ENCODE measurements at regions not wholly inside any gene's neighbourhood (a gene's known extent, or its start where the extent isn't known, plus 50 kb on each side); places are given as distances from the start of the nearest gene placed in this dataset.
A peak's percentile ranks its signal among the peaks of the same experiment; 100 is the strongest.
"Not testable (repeated sequence)": the region's sequence is repeated elsewhere in the genome, so short reads cannot be mapped to it uniquely, and the experiment has no call there.

GRCh38 chr9:113675475-113675941 lies 200.6 kb upstream of the ZNF618 start:
- no peak for DNase-seq
- Mint-ChIP-seq H3K27ac (no peak overlapping the region), H3K9me3 (no peaks in the 10 kb centered on the region), H3K27me3 (peaks cover 21 to 57% (median 54%) of the 10 kb centered on the region in 3 donors), H3K4me1 (peaks cover 8 to 21% (median 11%) of the 10 kb centered on the region in 3 donors), H3K4me3 (peak overlapping the region in 1 of 8 donors; percentile 25), H3K36me3 (no peaks in the 10 kb centered on the region)
- ATAC-seq (ENCODE audit: low read depth in 2 of 2): no peak

- Mint-ChIP-seq H3K36me3 (no peaks in the 10 kb centered on the region), H3K27me3 (peaks cover 36 to 72% (median 58%) of the 10 kb centered on the region in 3 donors), H3K27ac (peak overlapping the region in 1 of 6 donors; percentile 11), H3K4me3 (no peak overlapping the region), H3K9me3 (no peaks in the 10 kb centered on the region), H3K4me1 (peaks cover 5 to 18% (median 8%) of the 10 kb centered on the region in 3 donors)
- ATAC-seq (ENCODE audit: low read depth in 2 of 2) (no peak), DNase-seq (no peak)
These were observed 199.1 kb upstream of the ZNF618 start for GRCh38 chr9:113677057-113677456.

GRCh38 chr9:113677569-113677968 lies 198.5 kb upstream of the ZNF618 start:
- peaks cover 42 to 73% (median 58%) of the 10 kb centered on the region in 3 donors for H3K27me3 Mint-ChIP-seq

GRCh38 chr9:113678119-113678858 lies 197.8 kb upstream of the ZNF618 start:
- ATAC-seq (ENCODE audit: low read depth in 2 of 2) (no peak), DNase-seq (no peak)
- no peaks in the 10 kb centered on the region for H3K36me3 Mint-ChIP-seq
- H3K4me1 Mint-ChIP-seq: peaks cover 8 to 18% (median 10%) of the 10 kb centered on the region in 3 donors
- H3K27me3 Mint-ChIP-seq: peaks cover 44 to 70% (median 57%) of the 10 kb centered on the region in 3 donors
- peak overlapping the region in 2 of 8 donors; percentile 29 to 56 for H3K4me3 Mint-ChIP-seq
- peak overlapping the region in 1 of 6 donors; percentile 79 for H3K27ac Mint-ChIP-seq
- H3K9me3 Mint-ChIP-seq: no peaks in the 10 kb centered on the region

More at GRCh38 chr9:113677569-113677968, 198.5 kb upstream of the ZNF618 start:
- H3K4me3 Mint-ChIP-seq: no peak overlapping the region
- ATAC-seq (ENCODE audit: low read depth in 2 of 2): no peak
- H3K36me3 Mint-ChIP-seq: no peaks in the 10 kb centered on the region
- no peaks in the 10 kb centered on the region for H3K9me3 Mint-ChIP-seq
- H3K4me1 Mint-ChIP-seq: peaks cover 8 to 18% (median 9%) of the 10 kb centered on the region in 3 donors
- no peak for DNase-seq
- no peak overlapping the region for H3K27ac Mint-ChIP-seq

- no peaks in the 10 kb centered on the region for H3K9me3 Mint-ChIP-seq
- H3K4me1 Mint-ChIP-seq: peaks cover 8 to 18% (median 10%) of the 10 kb centered on the region in 3 donors
- no peaks in the 10 kb centered on the region for H3K36me3 Mint-ChIP-seq
- H3K27me3 Mint-ChIP-seq: peaks cover 41 to 69% (median 54%) of the 10 kb centered on the region in 3 donors
- H3K27ac Mint-ChIP-seq: no peak overlapping the region
- H3K4me3 Mint-ChIP-seq: no peak overlapping the region
- DNase-seq (no peak), ATAC-seq (ENCODE audit: low read depth in 2 of 2) (no peak)
These were observed 197.3 kb upstream of the ZNF618 start for GRCh38 chr9:113678859-113679256.

GRCh38 chr9:113682297-113682771 lies 193.8 kb upstream of the ZNF618 start:
- peaks cover 0 to 16% (median 8%) of the 10 kb centered on the region in 7 donors for H3K9me3 Mint-ChIP-seq
- peak overlapping the region in 1 of 6 donors; percentile 79 for H3K27ac Mint-ChIP-seq
- ATAC-seq (ENCODE audit: low read depth in 2 of 2) (no peak), DNase-seq (no peak)
- peaks cover 0 to 12% of the 10 kb centered on the region in 2 donors for H3K36me3 Mint-ChIP-seq
- H3K27me3 Mint-ChIP-seq: peaks cover 54 to 79% (median 67%) of the 10 kb centered on the region in 3 donors
- H3K4me3 Mint-ChIP-seq: peak overlapping the region in 1 of 8 donors; percentile 66
- peaks cover 5 to 20% (median 13%) of the 10 kb centered on the region in 3 donors for H3K4me1 Mint-ChIP-seq

GRCh38 chr9:113685636-113686035 lies 190.5 kb upstream of the ZNF618 start:
- Mint-ChIP-seq H3K4me1 (peaks cover 5 to 22% (median 7%) of the 10 kb centered on the region in 3 donors), H3K9me3 (peaks cover 0 to 16% (median 8%) of the 10 kb centered on the region in 7 donors), H3K36me3 (peaks cover 0 to 12% of the 10 kb centered on the region in 2 donors), H3K27ac (peak overlapping the region in 1 of 6 donors; percentile 62), H3K4me3 (peak overlapping the region in 1 of 8 donors; percentile 65), H3K27me3 (peaks cover 58 to 74% (median 65%) of the 10 kb centered on the region in 3 donors)
- ATAC-seq (ENCODE audit: low read depth in 2 of 2); DNase-seq: not testable (repeated sequence)

GRCh38 chr9:113687107-113687679 lies 188.9 kb upstream of the ZNF618 start:
- no peak for ATAC-seq (ENCODE audit: low read depth in 2 of 2)
- H3K9me3 Mint-ChIP-seq: peaks cover 0 to 16% (median 8%) of the 10 kb centered on the region in 7 donors
- H3K27ac Mint-ChIP-seq: peak overlapping the region in 1 of 6 donors; percentile 15
- peaks cover 0 to 12% of the 10 kb centered on the region in 2 donors for H3K36me3 Mint-ChIP-seq
- H3K27me3 Mint-ChIP-seq: peaks cover 53 to 64% (median 61%) of the 10 kb centered on the region in 3 donors
- H3K4me3 Mint-ChIP-seq: no peak overlapping the region
- peaks cover 5 to 22% (median 7%) of the 10 kb centered on the region in 3 donors for H3K4me1 Mint-ChIP-seq
- no peak for DNase-seq

GRCh38 chr9:113687680-113688371 lies 188.3 kb upstream of the ZNF618 start:
- peaks cover 0 to 12% of the 10 kb centered on the region in 2 donors for H3K36me3 Mint-ChIP-seq
- ATAC-seq (ENCODE audit: low read depth in 2 of 2) (no peak), DNase-seq (no peak)
- no peak overlapping the region for H3K27ac Mint-ChIP-seq
- peaks cover 0 to 16% (median 8%) of the 10 kb centered on the region in 7 donors for H3K9me3 Mint-ChIP-seq
- peaks cover 49 to 68% (median 63%) of the 10 kb centered on the region in 3 donors for H3K27me3 Mint-ChIP-seq
- peak overlapping the region in 1 of 8 donors; percentile 16 for H3K4me3 Mint-ChIP-seq
- peaks cover 0 to 22% (median 7%) of the 10 kb centered on the region in 3 donors for H3K4me1 Mint-ChIP-seq

GRCh38 chr9:113690055-113690740 lies 185.9 kb upstream of the ZNF618 start:
- Mint-ChIP-seq H3K4me3 (peak overlapping the region in 1 of 8 donors; percentile 27), H3K36me3 (peaks cover 0 to 12% of the 10 kb centered on the region in 2 donors), H3K27me3 (peaks cover 56 to 60% (median 59%) of the 10 kb centered on the region in 3 donors), H3K27ac (no peak overlapping the region), H3K4me1 (peaks cover 0 to 18% (median 3%) of the 10 kb centered on the region in 3 donors), H3K9me3 (peaks cover 0 to 24% (median 7%) of the 10 kb centered on the region in 7 donors)
- ATAC-seq (ENCODE audit: low read depth in 2 of 2): no peak
- DNase-seq: no peak

- no peak overlapping the region for H3K27ac Mint-ChIP-seq
- peaks cover 0 to 8% of the 10 kb centered on the region in 2 donors for H3K36me3 Mint-ChIP-seq
- DNase-seq (no peak), ATAC-seq (ENCODE audit: low read depth in 2 of 2) (no peak)
- H3K4me1 Mint-ChIP-seq: peaks cover 0 to 8% (median 0%) of the 10 kb centered on the region in 3 donors
- H3K4me3 Mint-ChIP-seq: peak overlapping the region in 1 of 8 donors; percentile 54
- H3K27me3 Mint-ChIP-seq: peaks cover 45 to 59% (median 55%) of the 10 kb centered on the region in 3 donors
- peaks cover 0 to 27% (median 9%) of the 10 kb centered on the region in 7 donors for H3K9me3 Mint-ChIP-seq
These were observed 183.9 kb upstream of the ZNF618 start for GRCh38 chr9:113692256-113692655.

- H3K4me3 Mint-ChIP-seq: no peak overlapping the region
- H3K36me3 Mint-ChIP-seq: peaks cover 0 to 8% of the 10 kb centered on the region in 2 donors
- DNase-seq (no peak), ATAC-seq (ENCODE audit: low read depth in 2 of 2) (no peak)
- peaks cover 31 to 48% (median 48%) of the 10 kb centered on the region in 3 donors for H3K27me3 Mint-ChIP-seq
- H3K27ac Mint-ChIP-seq: no peak overlapping the region
- H3K9me3 Mint-ChIP-seq: peaks cover 0 to 30% (median 9%) of the 10 kb centered on the region in 7 donors
- H3K4me1 Mint-ChIP-seq: no peaks in the 10 kb centered on the region
These were observed 181.2 kb upstream of the ZNF618 start for GRCh38 chr9:113694912-113695311.
